ENCODE measurements at regions not wholly inside any gene's neighbourhood (a gene's known extent, or its start where the extent isn't known, plus 50 kb on each side); places are given as distances from the start of the nearest gene placed in this dataset.
"Not testable (repeated sequence)": the region's sequence is repeated elsewhere in the genome, so short reads cannot be mapped to it uniquely, and the experiment has no call there.

DNA sequence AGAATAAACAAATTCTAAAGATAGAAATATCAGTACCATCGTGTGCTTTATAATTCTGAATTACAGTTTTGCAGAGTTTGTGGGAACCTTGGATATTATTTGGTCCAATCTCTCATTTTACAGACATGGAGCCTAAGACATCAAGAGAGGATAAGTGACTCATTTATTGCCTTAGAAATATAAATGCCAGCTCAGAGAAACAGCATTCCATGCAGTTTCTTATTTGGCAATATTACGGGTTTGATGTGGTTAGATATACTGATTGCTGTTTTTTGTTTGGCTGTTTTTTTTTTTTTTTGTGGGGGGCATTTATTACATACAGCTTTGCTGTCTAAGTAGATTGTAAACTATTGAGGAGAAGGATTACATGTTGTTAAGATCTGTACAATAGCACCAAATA, 1241.1 kb upstream of the LRRTM1 start:
- DNase-seq (ENCODE audit: low spot score): no peak

DNA sequence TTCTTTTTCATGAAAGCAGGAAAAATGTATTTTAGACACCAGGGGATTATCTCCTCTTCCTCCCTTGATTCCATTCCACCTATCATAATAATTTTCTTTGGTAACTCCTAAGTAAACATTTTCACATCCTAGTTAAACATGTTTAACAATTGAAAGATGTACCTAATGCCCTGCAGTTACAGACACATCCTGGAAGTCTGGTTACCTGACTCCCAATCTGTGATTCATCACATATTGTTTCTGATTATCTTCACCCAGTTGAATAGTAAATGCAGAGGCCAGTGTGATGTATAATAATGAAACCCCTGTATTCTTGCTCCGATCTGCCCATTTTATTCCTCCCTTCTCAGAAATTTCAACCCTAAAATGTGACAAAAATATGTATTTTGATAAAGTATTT, 1237.6 kb upstream of the LRRTM1 start:
- DNase-seq (ENCODE audit: low spot score): no peak

DNA sequence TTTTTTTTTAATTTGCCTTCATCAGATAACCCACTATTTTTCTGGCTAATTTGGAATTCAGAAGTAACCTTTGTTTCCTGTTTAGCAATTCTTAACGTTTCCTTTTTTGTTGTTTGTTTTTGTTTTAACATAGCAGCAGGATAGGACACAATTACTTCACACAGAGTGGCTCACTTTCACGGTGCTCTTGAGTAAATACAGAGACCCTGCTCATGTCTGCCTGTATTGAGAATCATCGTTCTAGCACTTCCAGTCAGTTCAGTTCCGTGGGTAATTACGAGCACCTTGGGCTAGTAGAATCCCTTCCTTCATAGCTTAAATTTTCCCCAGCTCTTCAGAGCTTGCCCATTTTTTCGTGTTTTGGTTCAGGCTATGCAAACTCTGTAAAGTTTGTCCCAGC, 1225.4 kb upstream of the LRRTM1 start:
- no peak for DNase-seq (ENCODE audit: low spot score)

DNA sequence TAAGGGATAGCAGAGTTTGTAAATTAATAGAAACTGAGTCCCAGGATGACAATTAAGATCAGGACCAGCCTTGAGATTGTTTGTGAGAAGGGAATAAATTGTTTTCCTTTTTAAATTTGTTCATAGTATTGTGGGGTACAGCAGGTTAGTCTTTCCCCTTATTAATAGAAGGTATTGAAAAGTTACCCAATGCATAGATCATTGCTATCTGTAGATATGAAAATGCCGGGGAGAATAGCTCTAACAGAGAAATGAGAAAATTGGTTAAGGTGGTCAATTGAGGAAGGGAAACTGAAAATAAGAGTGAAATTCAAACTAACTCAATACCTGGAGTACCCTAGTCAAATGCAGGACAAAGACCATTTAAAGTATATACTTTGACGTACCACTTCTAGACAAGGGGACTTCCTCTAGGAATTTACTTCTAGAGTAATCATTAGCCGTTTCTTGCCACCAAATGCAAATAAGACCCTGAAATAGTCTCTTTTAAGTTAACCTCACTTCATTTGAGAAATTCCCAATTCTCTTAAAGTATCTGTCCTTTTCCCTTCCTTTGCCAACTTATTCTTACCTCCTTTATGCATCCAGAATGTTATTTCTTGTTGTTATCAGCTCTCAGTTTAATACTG, 1224.4 kb upstream of the LRRTM1 start:
- DNase-seq (ENCODE audit: low spot score): no peak

DNA sequence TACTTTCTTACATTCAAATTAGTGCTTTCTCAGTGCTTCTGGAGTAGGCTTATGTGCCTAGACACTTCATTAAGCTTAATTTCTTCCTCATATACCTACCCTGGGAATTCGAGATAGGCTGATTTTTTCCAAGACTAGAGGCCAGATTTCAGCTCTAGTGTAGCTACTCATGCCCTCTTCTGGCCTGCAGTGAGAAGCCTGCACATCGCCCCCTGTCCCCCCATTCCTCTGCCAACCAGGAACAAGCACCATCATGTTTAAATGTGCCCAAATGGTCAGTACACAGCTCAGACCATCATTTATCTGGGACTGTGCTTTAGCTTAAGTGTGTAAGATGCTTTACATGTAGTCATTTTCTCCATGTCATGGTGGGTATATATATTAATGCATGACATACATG, 1218.8 kb upstream of the LRRTM1 start:
- DNase-seq (ENCODE audit: low spot score): no peak

DNA sequence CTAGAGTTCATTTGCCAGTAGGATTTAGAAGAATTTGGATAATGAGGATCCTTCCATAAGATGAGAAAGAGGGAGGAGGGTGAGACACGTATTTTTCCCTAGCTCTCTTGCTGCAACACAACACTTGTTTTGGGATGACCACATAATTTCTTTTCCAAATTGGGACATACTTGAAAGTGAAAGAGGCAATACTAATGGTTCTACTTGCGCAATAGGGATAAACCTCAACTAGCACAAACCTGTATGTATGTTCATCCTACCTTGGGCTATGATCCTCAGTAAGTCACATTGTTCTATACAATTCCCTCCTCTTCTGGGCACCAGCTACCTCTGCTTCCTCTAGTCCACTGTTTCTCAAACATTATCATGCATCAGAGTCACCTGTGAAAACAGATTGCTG, 1208.8 kb upstream of the LRRTM1 start:
- no peak for DNase-seq (ENCODE audit: low spot score)

DNA sequence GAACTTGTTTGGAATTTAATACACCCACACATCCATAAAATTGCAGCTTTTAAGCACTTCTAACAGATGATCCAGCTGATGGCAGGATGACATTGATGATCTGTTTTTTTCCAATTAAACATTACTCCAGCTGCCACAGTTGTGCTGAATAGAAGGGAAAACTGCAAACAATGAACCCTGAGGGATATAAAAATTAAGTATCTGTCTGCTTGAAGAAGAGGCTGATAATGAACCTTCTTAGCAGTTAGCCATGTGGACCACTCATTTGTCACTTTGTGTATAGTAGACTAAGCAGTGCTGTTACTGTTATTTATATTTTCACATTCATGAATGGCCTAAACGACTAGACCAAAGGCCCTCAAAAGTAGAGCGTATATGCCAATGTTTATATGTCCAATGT, 1201.0 kb upstream of the LRRTM1 start:
- no peak for DNase-seq (ENCODE audit: low spot score)

DNA sequence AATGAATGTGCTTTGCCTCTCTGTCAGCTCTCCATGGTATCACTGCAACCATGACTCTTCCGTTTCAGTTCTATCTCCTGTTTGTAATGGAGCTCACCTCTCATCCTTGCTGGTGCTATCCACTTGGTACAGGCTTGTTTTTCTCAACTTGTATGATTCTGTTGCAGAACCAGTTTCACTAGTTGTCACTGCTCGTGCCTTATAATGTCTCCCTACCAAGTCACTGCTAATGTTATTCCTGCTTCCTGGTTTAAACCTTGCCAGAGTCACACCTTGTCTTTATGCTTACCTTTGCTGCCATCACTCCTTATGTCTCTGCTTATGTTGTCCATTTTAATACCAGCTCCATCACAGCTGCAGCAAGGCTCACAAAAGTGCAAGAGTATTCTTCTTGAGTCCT, 1191.0 kb upstream of the LRRTM1 start:
- DNase-seq (ENCODE audit: low spot score): no peak

DNA sequence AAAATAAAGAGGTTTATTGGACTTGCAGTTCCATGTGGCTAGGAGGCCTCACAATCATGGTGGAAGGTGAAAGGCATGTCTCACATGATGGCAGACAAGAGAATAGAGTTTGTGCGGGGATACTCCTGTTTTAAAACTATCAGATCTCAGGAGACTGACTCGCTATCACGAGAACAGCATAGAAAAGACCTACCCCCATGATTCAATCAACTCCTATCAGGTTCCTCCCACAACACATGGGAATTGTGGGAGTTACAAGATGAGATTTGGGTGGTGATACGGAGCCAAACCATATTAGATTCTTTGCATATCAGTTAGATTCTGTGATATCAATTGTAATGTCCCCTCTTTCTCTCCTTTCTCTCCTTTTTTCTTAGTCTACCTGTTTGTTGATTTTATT, 1178.7 kb upstream of the LRRTM1 start:
- no peak for DNase-seq (ENCODE audit: low spot score)

DNA sequence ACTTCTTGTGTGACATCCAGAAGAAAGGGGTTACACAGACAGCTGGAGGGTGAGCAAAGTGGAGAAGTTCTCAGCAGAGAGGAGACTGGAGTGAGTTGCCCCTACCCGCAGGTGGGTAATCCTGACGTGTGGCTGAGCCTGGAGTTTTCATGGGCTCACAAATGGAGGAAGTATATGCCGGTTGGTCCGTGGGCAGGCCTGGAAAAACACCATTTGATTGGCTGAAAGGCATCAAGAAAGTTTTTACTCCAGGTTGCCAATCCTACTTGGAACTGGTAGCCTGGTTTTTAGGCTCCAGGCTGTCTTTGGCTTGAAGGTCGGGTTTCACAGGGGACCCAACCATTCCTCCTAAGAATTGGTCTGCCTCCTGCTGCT, 1177.4 kb upstream of the LRRTM1 start:
- no peak for DNase-seq (ENCODE audit: low spot score)

DNA sequence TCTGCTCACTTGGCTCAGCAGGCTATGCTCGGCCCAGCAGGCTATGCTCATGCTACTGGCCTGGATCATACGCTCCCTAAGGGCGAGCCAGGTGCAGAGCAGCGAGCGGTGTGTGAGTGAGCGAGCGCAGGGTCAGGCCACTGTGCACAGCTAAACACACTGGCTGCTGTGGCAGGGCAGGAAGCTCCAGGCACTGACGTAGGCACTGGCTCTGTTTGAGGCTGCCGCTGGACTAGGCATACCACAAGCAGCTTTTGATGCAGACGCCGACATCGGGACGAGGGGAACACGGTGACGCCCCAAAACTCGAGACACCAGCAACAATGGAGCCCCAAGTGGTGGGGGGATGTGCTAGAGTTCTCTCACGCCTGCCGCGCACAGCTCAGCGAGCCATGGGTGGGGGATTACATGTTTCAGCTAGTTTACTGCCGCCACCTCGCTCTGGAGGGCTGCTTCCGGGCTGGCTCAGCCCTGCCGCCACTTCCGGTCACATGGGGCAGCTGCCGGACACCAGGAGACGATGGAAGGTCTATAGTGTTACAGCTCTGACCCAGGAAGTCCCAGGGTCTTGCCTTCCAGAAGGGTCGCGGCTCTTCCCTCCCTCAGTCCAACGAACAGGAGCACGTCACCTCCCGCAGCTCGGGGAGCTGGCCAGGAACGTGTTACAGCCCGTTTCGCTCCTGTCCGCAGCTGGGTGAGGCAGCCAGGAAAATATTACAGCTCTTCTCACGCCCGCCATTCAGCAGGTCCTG, 1176.9 kb upstream of the LRRTM1 start:
- no peak for DNase-seq (ENCODE audit: low spot score)

DNA sequence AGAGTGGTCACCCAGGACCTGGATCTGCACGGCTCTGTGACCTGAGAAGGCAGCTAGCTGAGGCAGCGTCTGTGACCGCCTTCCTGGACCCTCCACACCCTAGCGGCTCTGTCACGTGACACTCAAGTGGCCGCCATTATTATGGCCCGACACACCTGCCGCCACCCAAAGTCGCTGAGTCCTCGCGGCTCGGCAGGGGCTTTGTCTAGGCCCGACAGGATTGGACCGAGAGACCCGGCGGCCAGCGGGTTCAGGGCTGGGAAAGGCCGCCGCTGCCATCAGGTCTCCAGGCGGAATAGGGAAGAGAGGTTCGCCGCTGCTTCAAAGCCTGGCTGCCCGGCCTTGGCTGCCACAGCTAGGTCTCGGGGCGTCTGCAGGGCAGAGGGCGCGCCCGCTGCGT, 1162.5 kb upstream of the LRRTM1 start:
- DNase-seq (ENCODE audit: low spot score): no peak

DNA sequence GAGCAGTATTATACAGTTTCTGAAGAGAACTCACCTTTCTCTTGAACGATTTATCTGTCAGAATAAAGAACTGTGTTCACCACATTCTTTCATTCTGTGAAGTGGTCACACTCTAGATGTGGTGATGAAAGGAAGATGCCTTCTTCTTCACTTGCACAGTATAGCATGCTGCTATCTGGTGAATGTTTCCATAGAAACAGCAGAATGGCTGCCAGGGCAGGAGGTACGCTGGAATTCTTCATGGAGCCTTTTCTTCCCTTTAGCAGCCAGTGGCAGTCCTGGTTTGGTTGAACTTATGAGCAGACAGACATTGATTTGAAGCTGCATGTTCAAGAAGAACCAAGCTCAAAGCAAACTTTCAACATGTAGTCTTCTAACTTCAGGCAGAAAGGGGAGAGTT, 1157.9 kb upstream of the LRRTM1 start:
- DNase-seq (ENCODE audit: low spot score): no peak

DNA sequence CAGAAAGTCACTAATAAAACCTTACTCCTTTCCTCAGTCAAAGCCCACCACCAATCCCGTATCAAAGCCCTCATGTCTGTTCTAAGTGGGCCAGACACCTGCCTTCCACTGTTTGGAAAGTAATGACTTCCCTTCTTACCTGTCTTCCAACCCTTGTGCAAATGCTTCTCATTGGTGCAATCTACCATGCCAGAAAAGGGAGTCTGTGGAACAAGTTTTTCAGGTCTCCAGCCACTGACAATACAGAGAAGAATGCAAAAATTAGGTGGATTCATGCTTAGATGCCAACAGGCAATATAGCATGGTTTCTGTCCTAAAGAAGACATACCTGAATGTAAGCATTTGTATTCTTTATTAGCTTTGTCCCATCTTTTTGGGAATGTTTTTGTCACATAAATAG, 1140.6 kb upstream of the LRRTM1 start:
- no peak for DNase-seq (ENCODE audit: low spot score)

DNA sequence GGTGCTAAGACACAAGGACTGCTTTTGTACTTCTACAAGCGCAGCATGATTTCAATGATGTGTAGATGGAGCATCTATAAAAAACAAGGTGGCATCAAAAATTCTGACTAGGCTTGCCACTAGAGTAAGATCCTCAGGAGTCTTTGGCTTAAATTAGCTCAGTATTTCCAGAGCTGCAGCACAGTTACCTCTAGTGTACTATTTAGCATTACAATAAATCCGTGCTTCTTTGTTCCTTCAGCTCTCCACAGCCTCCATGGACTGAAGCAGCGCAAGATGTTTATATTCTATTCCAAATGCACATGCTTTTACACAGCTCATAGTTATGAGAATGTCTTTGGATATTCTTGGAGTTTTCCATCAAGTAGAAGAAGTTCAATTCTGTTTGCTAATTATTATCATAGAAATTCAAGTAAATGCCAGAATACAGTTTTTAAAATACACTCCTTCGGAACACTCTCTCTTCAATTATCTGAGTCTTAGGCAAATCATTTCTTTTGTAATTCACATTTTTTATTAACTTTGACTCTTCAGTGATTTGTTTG, 1133.0 kb upstream of the LRRTM1 start:
- no peak for DNase-seq (ENCODE audit: low spot score)

DNA sequence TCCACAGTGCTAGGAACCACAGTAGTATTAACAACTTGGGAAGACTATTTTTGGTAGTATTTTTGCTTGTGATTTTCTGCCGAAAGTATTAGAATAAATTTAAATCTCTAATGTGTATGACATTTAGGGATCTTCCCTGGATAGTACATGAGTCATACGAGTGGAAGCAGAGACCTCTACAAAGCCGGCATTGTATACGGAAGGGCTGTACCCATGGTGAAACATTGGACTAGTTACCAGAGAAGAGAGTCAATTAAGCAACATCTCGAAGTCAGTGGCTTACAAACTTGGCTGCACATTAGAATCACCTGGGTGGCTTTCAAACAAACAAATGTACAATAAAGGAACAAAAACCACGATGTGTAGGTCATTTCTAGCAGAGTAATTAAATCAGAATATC, 1131.7 kb upstream of the LRRTM1 start:
- DNase-seq (ENCODE audit: low spot score): no peak

DNA sequence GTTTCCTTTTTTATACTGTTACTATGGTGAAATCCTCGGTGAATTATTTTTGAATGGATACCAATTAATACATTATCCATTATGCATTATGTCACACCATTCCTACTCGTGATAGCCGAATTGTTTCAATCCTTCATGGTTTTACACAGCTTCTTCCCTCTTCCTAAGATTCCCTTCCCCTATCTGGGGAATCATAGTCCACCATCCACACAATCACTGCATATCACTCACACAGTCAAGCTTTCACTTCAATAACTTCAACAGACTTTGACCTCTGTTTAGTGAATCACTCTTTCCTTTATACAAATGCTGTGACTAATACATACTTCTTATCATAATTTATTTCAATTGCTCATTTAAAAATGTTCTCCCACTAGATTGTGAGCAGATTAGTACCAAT, 1108.1 kb upstream of the LRRTM1 start:
- DNase-seq (ENCODE audit: low spot score): no peak

DNA sequence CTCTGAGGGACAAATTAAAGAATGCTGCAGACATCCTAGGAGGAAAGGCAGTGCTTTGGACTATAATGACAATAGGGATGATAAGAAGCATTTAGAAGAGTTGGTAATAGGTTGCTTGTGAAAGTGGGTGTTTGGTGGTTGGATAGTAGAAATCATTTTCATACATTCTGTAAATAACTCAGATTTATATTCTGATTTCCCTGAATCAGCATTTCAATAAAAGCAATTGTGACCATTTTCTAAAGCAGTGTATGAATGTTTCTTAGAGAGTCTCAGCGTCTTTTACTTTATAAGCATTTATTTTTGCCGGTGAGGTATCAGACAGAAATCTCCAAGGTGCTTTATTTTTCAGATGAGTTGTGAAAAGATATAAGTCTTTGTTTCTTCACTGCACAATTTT, 1099.0 kb upstream of the LRRTM1 start:
- DNase-seq (ENCODE audit: low spot score): no peak

DNA sequence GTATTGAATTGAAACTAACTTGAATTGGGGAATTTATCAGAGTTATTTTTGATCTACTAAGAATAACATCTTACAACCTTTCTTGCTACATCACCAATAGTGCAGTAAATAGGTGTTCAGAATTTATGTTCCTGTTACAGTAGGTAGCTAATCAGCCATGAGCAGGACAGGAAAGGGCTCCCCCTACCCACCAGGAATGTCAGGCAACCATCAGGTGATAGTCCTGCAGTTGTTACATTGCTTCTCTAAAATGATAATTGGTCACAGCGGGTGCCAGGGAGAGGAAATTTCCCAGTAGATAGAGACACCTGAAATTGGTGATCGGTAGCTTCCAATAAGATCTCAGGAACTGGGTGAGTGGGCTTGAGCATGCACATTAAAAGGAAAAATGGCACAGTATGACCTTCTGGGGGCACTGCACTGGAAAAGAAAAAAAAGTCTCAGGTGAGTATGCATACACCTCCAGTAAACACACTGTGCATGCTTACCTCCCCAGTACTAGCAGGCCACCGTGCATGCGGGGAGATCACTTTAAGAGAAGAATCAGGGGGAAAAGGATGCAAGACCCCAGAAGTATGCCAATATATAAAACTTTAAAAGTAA, 1092.0 kb upstream of the LRRTM1 start:
- no peak for DNase-seq (ENCODE audit: low spot score)

DNA sequence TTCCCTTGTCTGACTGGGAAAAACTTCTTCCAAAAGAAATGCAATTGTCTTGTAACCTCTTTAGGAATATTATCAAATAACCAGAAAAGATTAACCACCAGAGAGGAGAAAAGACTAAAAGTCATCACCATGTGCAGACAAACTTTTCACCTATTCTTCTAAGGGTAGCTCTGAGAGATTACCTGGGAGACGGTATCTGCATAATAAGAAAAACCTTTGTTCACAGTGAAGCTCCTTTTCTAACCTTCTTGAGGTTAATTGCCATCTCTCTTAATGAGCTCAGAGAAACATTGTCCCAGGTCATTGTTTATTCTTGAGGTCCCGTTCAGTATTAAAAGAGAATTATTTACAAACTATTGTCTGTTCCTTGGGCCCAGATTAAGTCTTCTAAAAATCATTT, 1091.2 kb upstream of the LRRTM1 start:
- DNase-seq (ENCODE audit: low spot score): no peak

DNA sequence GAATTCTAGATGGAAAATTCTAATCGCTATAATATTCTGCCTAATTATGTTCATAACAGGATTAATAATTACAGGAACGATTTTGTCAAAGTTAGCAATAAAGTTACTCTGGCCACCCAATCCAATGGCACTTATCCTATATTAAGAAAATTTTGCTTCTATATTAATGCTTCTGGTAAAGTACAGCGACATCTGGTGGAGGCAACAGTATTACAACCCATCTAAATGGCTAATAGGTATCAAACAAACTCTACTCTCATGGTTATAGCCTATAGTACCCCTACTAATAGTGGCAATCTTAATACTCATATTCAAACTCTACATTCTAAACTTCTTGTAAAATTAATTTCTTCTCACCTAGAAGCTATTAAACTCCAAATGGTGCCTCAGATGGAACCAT, 1084.7 kb upstream of the LRRTM1 start:
- DNase-seq (ENCODE audit: low spot score): no peak

DNA sequence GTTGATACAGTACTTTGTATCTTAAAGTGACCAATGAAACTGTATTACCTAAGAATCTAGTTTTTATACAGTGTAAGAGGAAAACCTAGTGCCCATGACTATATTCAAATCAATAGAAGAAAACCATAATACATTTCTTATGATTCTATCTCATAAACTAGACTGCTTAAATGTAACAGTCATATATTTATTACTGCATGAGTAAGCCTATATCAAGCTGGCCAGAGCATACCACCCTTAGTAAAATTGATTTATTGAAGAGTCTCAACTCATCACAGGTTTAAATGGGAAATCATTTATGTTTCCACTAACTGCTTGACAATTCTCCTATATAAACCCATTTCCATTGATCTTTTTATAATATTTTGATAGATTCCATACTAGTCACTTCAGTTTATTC, 1059.2 kb upstream of the LRRTM1 start:
- no peak for DNase-seq (ENCODE audit: low spot score)

DNA sequence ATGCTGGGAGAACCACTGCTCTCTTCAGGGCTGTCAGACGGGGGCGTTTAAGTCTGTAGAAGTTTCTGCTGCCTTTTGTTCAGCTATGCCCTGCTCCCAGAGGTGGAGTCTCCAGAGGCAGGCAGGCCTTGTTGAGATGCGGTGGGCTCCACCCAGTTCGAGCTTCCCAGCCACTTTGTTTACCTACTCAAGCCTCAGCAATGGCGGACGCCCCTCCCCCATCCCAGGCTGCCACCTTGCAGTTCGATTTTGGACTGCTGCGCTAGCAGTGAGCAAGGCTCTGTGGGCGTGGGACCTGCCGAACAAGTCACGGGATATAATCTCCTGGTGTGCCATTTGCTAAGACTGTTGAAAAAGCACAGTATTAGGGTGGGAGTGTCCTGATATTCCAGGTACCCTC, 1057.9 kb upstream of the LRRTM1 start:
- DNase-seq (ENCODE audit: low spot score): not testable (repeated sequence)

DNA sequence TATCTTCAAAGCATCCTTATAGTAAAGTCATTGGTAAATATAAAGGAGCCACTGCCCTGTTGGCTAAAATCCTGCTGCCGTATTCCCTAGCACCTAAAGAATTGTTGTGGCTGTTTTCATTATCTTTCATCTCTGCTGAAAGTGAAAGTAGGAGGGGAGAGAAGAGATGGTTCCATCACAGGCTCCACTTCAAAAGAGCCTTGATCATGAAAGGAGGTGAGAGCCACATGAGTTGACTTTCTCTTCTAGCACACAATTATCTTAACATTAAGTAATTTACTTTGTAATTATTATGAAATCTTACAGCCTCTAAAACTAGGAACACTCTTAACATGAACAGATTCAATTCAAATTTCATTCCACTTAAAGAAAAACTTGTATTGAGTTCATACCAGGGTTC, 1050.9 kb upstream of the LRRTM1 start:
- DNase-seq (ENCODE audit: low spot score): no peak

Data from ecto neural progenitor cell (in vitro differentiated cells).